K562 (cell line): ENCODE measurements at regions not wholly inside any gene's neighbourhood (a gene's known extent, or its start where the extent isn't known, plus 50 kb on each side); places are given as distances from the start of the nearest gene placed in this dataset.

Experiments
- ATF1 ChIP-seq, 2 experiments: fragments of 450-650 bp in 1 of 2; IDR thresholded peaks; 2 replicates each; pipeline ENCODE4 v1.6.1; 2016; ENCODE audit warnings: missing compliant biosample characterization in 1 of 2, missing genetic modification characterization in 1 of 2
- BCOR ChIP-seq: fragments of 450-650 bp; IDR thresholded peaks from 2 replicates; pipeline ENCODE4 v1.6.1; 2016
- CBX1 ChIP-seq: sonication (generic); IDR thresholded peaks from 2 replicates; pipeline ENCODE4 v1.6.1; 2016; ENCODE audit warnings: antibody characterized with exemption, low read depth, mild to moderate bottlenecking
- IRF2 ChIP-seq: sonication (generic); formaldehyde crosslinking; IDR thresholded peaks from 2 replicates; pipeline ENCODE4 v1.8.1; 2022; ENCODE audit warnings: mild to moderate bottlenecking, missing genetic modification reagents
- POLR2AphosphoS2 ChIP-seq: IDR thresholded peaks from 2 replicates; pipeline ENCODE4 v1.6.1; 2012; ENCODE audit warnings: low read length, improper control_type of control experiment
- POLR2B ChIP-seq: fragments of 450-650 bp; IDR thresholded peaks from 2 replicates; pipeline ENCODE4 v1.6.1; 2018; ENCODE audit warnings: low read depth; ENCODE audit not compliant: partially characterized antibody
- POU5F1 ChIP-seq: fragments of 150-350 bp; IDR thresholded peaks from 2 replicates; pipeline ENCODE4 v1.6.1; 2014; ENCODE audit warnings: borderline replicate concordance, low read length, low read depth, mild to moderate bottlenecking; ENCODE audit not compliant: partially characterized antibody
- RB1 ChIP-seq: fragments of 450-650 bp; IDR thresholded peaks from 2 replicates; pipeline ENCODE4 v1.6.1; 2017; ENCODE audit warnings: low read depth, mild to moderate bottlenecking
- SMC3 ChIP-seq: conservative IDR thresholded peaks from 2 replicates; pipeline ENCODE4 v1.6.1; 2011; ENCODE audit warnings: low read depth, low read length, improper control_type of control experiment; ENCODE audit not compliant: insufficient read depth
- STAG1 ChIP-seq: sonication (generic); formaldehyde crosslinking; IDR thresholded peaks from 2 replicates; pipeline ENCODE4 v1.5.0; 2020; ENCODE audit warnings: missing genetic modification reagents, borderline replicate concordance
- TAF9B ChIP-seq: fragments of 450-650 bp; IDR thresholded peaks from 2 replicates; pipeline ENCODE4 v1.6.1; 2018; ENCODE audit warnings: mild to moderate bottlenecking; ENCODE audit not compliant: partially characterized antibody
- TCF7L2 ChIP-seq: fragments of 150-350 bp; IDR thresholded peaks from 2 replicates; pipeline ENCODE4 v1.6.1; 2016; ENCODE audit warnings: low read depth, mild to moderate bottlenecking, low read length, moderate library complexity
- THRAP3 ChIP-seq: fragments of 450-650 bp; IDR thresholded peaks from 2 replicates; pipeline ENCODE4 v1.6.1; 2016; ENCODE audit warnings: mild to moderate bottlenecking, inconsistent platforms, borderline replicate concordance
- ZBTB7A ChIP-seq: IDR thresholded peaks from 2 replicates; pipeline ENCODE4 v1.6.1; 2011; ENCODE audit warnings: low read depth, mild to moderate bottlenecking, low read length, moderate library complexity, borderline replicate concordance; ENCODE audit not compliant: control insufficient read depth
- ZNF3 ChIP-seq: fragments of 250-450 bp; sonication (Bioruptor Pico); IDR thresholded peaks from 2 replicates; pipeline ENCODE4 v1.5.0; 2021; ENCODE audit warnings: mild to moderate bottlenecking, moderate library complexity
- ZNF431 ChIP-seq: sonication (generic); formaldehyde crosslinking; IDR thresholded peaks from 2 replicates; pipeline ENCODE4 v1.8.0; 2022; ENCODE audit warnings: mild to moderate bottlenecking, missing genetic modification reagents
- ZNF561 ChIP-seq: fragments of 450-650 bp; formaldehyde crosslinking; conservative IDR thresholded peaks from 2 replicates; pipeline ENCODE4 v1.4.0; 2020; ENCODE audit warnings: mild to moderate bottlenecking, moderate library complexity
- ZSCAN32 ChIP-seq: fragments of 450-650 bp; formaldehyde crosslinking; IDR thresholded peaks from 2 replicates; pipeline ENCODE4 v1.4.0; 2020; ENCODE audit warnings: mild to moderate bottlenecking, moderate library complexity
- TF ChIP-seq, protein P1 (sequence below): fragments of 250-450 bp; sonication (Bioruptor Pico); IDR thresholded peaks from 2 replicates; pipeline ENCODE4 v1.5.0; 2022; ENCODE audit warnings: mild to moderate bottlenecking
- TF ChIP-seq, protein P2 (sequence below), 2 experiments: fragments of 450-650 bp in 1 of 2; sonication (generic) in 1 of 2; formaldehyde crosslinking; conservative IDR thresholded peaks; 2 replicates each; pipeline versions ENCODE4 v1.4.0 to v1.8.1; 2020 to 2022; ENCODE audit warnings: mild to moderate bottlenecking in 1 of 2, missing genetic modification reagents in 1 of 2
- TF ChIP-seq, protein P3 (sequence below): fragments of 450-650 bp; IDR thresholded peaks from 2 replicates; pipeline ENCODE4 v1.6.1; 2016; ENCODE audit warnings: missing biosample characterization, missing genetic modification characterization
- TF ChIP-seq, protein P4 (sequence below): fragments of 250-450 bp; sonication (Bioruptor Pico); IDR thresholded peaks from 2 replicates; pipeline ENCODE4 v1.8.0; 2021; ENCODE audit warnings: moderate library complexity, mild to moderate bottlenecking, inconsistent platforms

DNA sequence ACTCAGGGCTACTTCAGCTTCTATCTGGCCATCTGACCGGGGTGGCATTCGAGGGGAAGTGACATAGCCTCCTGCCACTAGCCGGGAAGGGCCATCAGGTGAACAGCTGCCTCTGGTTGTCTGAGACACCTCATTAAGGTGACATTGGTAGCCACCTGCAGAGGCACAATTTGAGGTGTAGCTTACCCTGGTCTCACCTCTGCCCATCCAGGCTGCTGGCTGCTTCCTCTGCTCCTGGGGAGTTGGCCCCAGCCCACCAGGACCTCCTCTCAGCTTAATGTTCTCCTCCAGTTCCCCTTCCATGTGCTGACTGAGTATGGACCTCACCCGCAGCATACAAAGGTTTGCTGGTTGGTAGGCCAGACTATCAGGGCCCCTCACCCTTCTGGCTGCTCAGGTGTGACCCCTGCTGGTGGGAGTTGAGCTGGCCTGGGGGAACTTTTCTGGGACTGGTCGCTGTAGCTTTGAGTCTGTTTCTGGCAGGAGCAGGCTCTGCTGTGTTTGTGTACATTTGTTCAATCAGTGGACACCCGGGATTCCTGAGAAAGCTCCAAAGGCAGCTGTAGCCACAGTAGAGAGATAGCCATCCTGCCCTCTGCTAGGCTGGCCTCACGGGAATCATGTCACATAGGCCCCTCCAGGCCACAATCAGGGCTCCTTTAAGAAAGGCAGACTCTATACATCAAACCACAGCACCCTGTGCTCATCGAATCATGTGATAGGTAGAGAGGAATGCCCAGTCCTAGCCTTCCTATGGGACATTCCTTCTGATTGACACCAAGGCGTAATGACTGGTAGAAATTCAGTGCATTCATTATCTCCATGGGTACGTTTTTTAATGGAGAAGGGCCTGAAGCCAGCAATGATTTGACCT lies 295.1 kb upstream of the PLET1 start (continued):
- TF ChIP-seq ZNF561 = no peak
- peak; percentile 65 for TF ChIP-seq SMC3
- no peak for TF ChIP-seq ZNF3 (CRISPR knock-in tag)
- TF ChIP-seq TCF7L2 = no peak
- TF ChIP-seq ATF1 (CRISPR knock-in tag; IDR thresholded peaks at IDR 0.05) = no peak
- TF ChIP-seq ATF1 (tag; IDR thresholded peaks at IDR 0.05) = no peak
- TF ChIP-seq, protein P1, sequence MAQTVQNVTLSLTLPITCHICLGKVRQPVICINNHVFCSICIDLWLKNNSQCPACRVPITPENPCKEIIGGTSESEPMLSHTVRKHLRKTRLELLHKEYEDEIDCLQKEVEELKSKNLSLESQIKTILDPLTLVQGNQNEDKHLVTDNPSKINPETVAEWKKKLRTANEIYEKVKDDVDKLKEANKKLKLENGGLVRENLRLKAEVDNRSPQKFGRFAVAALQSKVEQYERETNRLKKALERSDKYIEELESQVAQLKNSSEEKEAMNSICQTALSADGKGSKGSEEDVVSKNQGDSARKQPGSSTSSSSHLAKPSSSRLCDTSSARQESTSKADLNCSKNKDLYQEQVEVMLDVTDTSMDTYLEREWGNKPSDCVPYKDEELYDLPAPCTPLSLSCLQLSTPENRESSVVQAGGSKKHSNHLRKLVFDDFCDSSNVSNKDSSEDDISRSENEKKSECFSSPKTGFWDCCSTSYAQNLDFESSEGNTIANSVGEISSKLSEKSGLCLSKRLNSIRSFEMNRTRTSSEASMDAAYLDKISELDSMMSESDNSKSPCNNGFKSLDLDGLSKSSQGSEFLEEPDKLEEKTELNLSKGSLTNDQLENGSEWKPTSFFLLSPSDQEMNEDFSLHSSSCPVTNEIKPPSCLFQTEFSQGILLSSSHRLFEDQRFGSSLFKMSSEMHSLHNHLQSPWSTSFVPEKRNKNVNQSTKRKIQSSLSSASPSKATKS (CRISPR knock-in tag) = no peak
- TF ChIP-seq THRAP3 = no peak
- TF ChIP-seq POLR2B = no peak
- no peak for TF ChIP-seq IRF2 (CRISPR knock-in tag)
- TF ChIP-seq POLR2AphosphoS2 = no peak
- TF ChIP-seq, protein P2, sequence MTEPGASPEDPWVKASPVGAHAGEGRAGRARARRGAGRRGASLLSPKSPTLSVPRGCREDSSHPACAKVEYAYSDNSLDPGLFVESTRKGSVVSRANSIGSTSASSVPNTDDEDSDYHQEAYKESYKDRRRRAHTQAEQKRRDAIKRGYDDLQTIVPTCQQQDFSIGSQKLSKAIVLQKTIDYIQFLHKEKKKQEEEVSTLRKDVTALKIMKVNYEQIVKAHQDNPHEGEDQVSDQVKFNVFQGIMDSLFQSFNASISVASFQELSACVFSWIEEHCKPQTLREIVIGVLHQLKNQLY (CRISPR knock-in tag; conservative IDR thresholded peaks at IDR 0.05) = no peak
- peak; percentile 40; the same call in 1 of the 2 replicates for TF ChIP-seq RB1
- TF ChIP-seq ZSCAN32 = no peak
- TF ChIP-seq, protein P3, sequence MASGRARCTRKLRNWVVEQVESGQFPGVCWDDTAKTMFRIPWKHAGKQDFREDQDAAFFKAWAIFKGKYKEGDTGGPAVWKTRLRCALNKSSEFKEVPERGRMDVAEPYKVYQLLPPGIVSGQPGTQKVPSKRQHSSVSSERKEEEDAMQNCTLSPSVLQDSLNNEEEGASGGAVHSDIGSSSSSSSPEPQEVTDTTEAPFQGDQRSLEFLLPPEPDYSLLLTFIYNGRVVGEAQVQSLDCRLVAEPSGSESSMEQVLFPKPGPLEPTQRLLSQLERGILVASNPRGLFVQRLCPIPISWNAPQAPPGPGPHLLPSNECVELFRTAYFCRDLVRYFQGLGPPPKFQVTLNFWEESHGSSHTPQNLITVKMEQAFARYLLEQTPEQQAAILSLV (tag) = no peak
- no peak for TF ChIP-seq ZBTB7A
- no peak for TF ChIP-seq TAF9B
- TF ChIP-seq ZNF431 (CRISPR knock-in tag) = no peak
- no peak for TF ChIP-seq BCOR
- TF ChIP-seq, protein P4, sequence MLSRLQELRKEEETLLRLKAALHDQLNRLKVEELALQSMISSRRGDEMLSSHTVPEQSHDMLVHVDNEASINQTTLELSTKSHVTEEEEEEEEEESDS = no peak
- no peak for TF ChIP-seq POU5F1
- no peak for TF ChIP-seq CBX1
- TF ChIP-seq STAG1 (CRISPR knock-in tag) = peak; percentile 10; the same call in 1 of the 2 replicates
